SK-N-SH treated with all-trans-retinoic acid at 6 μM for 48 hours (cell line): ENCODE measurements at regions not wholly inside any gene's neighbourhood (a gene's known extent, or its start where the extent isn't known, plus 50 kb on each side); places are given as distances from the start of the nearest gene placed in this dataset.

ENCODE experiments used
- ATAC-seq: fragments of 200-7000 bp; cut with Tn5 transposase; 3 replicates; pipeline ENCODE4 v1.9.1; 2020; ENCODE audit warnings: mild to moderate bottlenecking, moderate library complexity
- ARNTL ChIP-seq: fragments of 450-650 bp; formaldehyde crosslinking; IDR thresholded peaks from 2 replicates; pipeline ENCODE4 v1.5.0; 2020; ENCODE audit warnings: low read depth, mild to moderate bottlenecking, moderate library complexity, borderline replicate concordance
- BACH2 ChIP-seq: fragments of 250-450 bp; sonication (Bioruptor Pico); IDR thresholded peaks from 2 replicates; pipeline ENCODE4 v1.9.0; 2021; ENCODE audit warnings: mild to moderate bottlenecking, borderline replicate concordance
- CSDC2 ChIP-seq: fragments of 250-450 bp; sonication (Bioruptor Pico); IDR thresholded peaks from 2 replicates; pipeline ENCODE4 v1.5.0; 2020; ENCODE audit warnings: mild to moderate bottlenecking, moderate library complexity
- ESRRG ChIP-seq: fragments of 250-450 bp; sonication (Bioruptor Pico); IDR thresholded peaks from 2 replicates; pipeline ENCODE4 v1.6.1; 2021; ENCODE audit warnings: mild to moderate bottlenecking
- GLIS3 ChIP-seq: fragments of 250-450 bp; sonication (Bioruptor Pico); IDR thresholded peaks from 2 replicates; pipeline ENCODE4 v1.5.0; 2020; ENCODE audit warnings: mild to moderate bottlenecking, moderate library complexity
- ISL1 ChIP-seq: fragments of 250-450 bp; sonication (Bioruptor Pico); IDR thresholded peaks from 2 replicates; pipeline ENCODE4 v2.1.2; 2022; ENCODE audit warnings: mild to moderate bottlenecking, moderate library complexity
- OSR1 ChIP-seq: fragments of 250-450 bp; sonication (Bioruptor Pico); IDR thresholded peaks from 2 replicates; pipeline ENCODE4 v1.8.0; 2022; ENCODE audit warnings: moderate library complexity, mild to moderate bottlenecking, inconsistent platforms
- PATZ1 ChIP-seq: fragments of 250-450 bp; sonication (Bioruptor Pico); IDR thresholded peaks from 2 replicates; pipeline ENCODE4 v1.8.0; 2020; ENCODE audit warnings: mild to moderate bottlenecking, moderate library complexity, borderline replicate concordance
- PPARA ChIP-seq: fragments of 250-450 bp; sonication (Bioruptor Pico); IDR thresholded peaks from 2 replicates; pipeline ENCODE4 v1.5.0; 2020; ENCODE audit warnings: mild to moderate bottlenecking, borderline replicate concordance
- RARB ChIP-seq: fragments of 250-450 bp; sonication (Bioruptor Pico); IDR thresholded peaks from 2 replicates; pipeline ENCODE4 v1.8.0; 2021; ENCODE audit warnings: mild to moderate bottlenecking, moderate library complexity
- SNAI2 ChIP-seq: fragments of 250-450 bp; sonication (Bioruptor Pico); IDR thresholded peaks from 2 replicates; pipeline ENCODE4 v1.5.0; 2020; ENCODE audit warnings: mild to moderate bottlenecking, moderate library complexity
- TCF4 ChIP-seq: fragments of 250-450 bp; sonication (Bioruptor Pico); IDR thresholded peaks from 2 replicates; pipeline ENCODE4 v1.8.0; 2021; ENCODE audit warnings: mild to moderate bottlenecking, moderate library complexity, borderline replicate concordance
- TOX ChIP-seq: fragments of 250-450 bp; sonication (Bioruptor Pico); IDR thresholded peaks from 2 replicates; pipeline ENCODE4 v1.8.0; 2021; ENCODE audit warnings: mild to moderate bottlenecking, moderate library complexity, borderline replicate concordance
- ZC3H10 ChIP-seq: fragments of 250-450 bp; sonication (Bioruptor Pico); IDR thresholded peaks from 2 replicates; pipeline ENCODE4 v1.5.1; 2021; ENCODE audit warnings: mild to moderate bottlenecking, moderate library complexity
- ZFP30 ChIP-seq: fragments of 450-650 bp; formaldehyde crosslinking; IDR thresholded peaks from 2 replicates; pipeline ENCODE4 v1.5.0; 2022; ENCODE audit warnings: mild to moderate bottlenecking, moderate library complexity
- ZNF565 ChIP-seq: fragments of 450-650 bp; formaldehyde crosslinking; conservative IDR thresholded peaks from 2 replicates; pipeline ENCODE4 v1.5.0; 2020; ENCODE audit warnings: low read depth, mild to moderate bottlenecking, moderate library complexity
- ZNF70 ChIP-seq: fragments of 450-650 bp; formaldehyde crosslinking; IDR thresholded peaks from 2 replicates; pipeline ENCODE4 v1.5.0; 2020; ENCODE audit warnings: mild to moderate bottlenecking, moderate library complexity
- ZNF8 ChIP-seq: fragments of 450-650 bp; formaldehyde crosslinking; IDR thresholded peaks from 2 replicates; pipeline ENCODE4 v1.5.0; 2020; ENCODE audit warnings: mild to moderate bottlenecking, moderate library complexity
- TF ChIP-seq, protein P1 (sequence below): fragments of 250-450 bp; sonication (Bioruptor Pico); IDR thresholded peaks from 2 replicates; pipeline ENCODE4 v1.8.0; 2021; ENCODE audit warnings: low read depth, mild to moderate bottlenecking, moderate library complexity, borderline replicate concordance
- TF ChIP-seq, protein P2 (sequence below): fragments of 250-450 bp; sonication (Bioruptor Pico); IDR thresholded peaks from 2 replicates; pipeline ENCODE4 v1.5.0; 2020; ENCODE audit warnings: mild to moderate bottlenecking, moderate library complexity

GRCh38 chr1:80036690-80037432 lies 1030.3 kb upstream of the ADGRL4 start:
- TF ChIP-seq ZFP30 (CRISPR knock-in tag) (no peak), GLIS3 (CRISPR knock-in tag) (no peak), TCF4 (CRISPR knock-in tag) (no peak), ZC3H10 (no peak), ZNF70 (no peak), ARNTL (CRISPR knock-in tag) (no peak), PATZ1 (CRISPR knock-in tag) (no peak), CSDC2 (no peak), ISL1 (no peak), PPARA (no peak), RARB (CRISPR knock-in tag) (no peak)
- TF ChIP-seq, protein P1, sequence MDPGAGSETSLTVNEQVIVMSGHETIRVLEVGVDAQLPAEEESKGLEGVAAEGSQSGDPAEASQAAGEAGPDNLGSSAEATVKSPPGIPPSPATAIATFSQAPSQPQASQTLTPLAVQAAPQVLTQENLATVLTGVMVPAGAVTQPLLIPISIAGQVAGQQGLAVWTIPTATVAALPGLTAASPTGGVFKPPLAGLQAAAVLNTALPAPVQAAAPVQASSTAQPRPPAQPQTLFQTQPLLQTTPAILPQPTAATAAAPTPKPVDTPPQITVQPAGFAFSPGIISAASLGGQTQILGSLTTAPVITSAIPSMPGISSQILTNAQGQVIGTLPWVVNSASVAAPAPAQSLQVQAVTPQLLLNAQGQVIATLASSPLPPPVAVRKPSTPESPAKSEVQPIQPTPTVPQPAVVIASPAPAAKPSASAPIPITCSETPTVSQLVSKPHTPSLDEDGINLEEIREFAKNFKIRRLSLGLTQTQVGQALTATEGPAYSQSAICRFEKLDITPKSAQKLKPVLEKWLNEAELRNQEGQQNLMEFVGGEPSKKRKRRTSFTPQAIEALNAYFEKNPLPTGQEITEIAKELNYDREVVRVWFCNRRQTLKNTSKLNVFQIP (CRISPR knock-in tag) = no peak
- peak; percentile 63 for ATAC-seq

DNA sequence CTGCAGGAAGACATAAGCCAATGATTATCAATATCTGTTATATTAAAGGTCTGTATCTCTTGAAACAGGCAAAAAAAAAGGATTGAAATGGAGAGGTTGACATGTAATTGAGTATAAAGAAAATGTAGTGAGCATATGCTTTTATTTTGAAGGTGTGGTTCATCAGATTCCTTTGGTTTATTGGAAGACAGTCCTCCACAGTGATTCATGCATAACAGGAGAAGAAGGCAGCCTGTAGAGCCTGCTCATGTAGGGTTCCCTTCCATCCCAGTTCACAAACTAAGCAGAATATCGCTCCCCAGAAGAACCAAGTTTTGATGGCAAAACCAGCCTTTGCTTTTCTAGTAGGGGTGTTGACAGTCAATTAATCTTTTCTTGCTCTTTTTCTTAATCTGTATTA lies 1016.8 kb upstream of the ADGRL4 start:
- ATAC-seq = no peak
- TF ChIP-seq ZNF70 (no peak), ZNF8 (CRISPR knock-in tag) (no peak), ZNF565 (no peak)

DNA sequence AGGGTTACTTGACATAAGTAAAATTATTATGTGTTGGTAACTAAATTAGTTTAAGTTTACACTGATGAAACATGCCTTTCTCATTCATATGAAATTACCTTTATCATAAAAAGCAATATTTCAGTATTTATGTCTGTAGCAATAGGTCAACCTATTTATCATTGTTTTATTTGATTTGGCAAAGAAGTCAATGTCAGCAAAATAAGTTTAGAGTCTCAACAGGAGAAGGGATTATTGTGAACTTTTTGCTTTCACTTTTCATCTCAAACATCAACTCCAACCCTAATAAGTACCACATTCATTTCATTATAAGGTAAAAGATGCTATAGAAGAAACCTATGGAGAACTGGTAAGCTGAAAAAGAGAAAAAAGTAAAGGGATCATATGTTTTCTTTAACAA lies 1015.4 kb upstream of the ADGRL4 start:
- TF ChIP-seq ISL1 (no peak; the same call in 1 of the 2 replicates), ZNF8 (CRISPR knock-in tag) (no peak), SNAI2 (CRISPR knock-in tag) (no peak), BACH2 (CRISPR knock-in tag) (no peak), ZNF565 (no peak), TOX (CRISPR knock-in tag) (no peak), OSR1 (CRISPR knock-in tag) (no peak), ZFP30 (CRISPR knock-in tag) (no peak), ARNTL (CRISPR knock-in tag) (no peak), ESRRG (no peak), PPARA (no peak), ZC3H10 (no peak), ZNF70 (no peak)
- TF ChIP-seq, protein P2, sequence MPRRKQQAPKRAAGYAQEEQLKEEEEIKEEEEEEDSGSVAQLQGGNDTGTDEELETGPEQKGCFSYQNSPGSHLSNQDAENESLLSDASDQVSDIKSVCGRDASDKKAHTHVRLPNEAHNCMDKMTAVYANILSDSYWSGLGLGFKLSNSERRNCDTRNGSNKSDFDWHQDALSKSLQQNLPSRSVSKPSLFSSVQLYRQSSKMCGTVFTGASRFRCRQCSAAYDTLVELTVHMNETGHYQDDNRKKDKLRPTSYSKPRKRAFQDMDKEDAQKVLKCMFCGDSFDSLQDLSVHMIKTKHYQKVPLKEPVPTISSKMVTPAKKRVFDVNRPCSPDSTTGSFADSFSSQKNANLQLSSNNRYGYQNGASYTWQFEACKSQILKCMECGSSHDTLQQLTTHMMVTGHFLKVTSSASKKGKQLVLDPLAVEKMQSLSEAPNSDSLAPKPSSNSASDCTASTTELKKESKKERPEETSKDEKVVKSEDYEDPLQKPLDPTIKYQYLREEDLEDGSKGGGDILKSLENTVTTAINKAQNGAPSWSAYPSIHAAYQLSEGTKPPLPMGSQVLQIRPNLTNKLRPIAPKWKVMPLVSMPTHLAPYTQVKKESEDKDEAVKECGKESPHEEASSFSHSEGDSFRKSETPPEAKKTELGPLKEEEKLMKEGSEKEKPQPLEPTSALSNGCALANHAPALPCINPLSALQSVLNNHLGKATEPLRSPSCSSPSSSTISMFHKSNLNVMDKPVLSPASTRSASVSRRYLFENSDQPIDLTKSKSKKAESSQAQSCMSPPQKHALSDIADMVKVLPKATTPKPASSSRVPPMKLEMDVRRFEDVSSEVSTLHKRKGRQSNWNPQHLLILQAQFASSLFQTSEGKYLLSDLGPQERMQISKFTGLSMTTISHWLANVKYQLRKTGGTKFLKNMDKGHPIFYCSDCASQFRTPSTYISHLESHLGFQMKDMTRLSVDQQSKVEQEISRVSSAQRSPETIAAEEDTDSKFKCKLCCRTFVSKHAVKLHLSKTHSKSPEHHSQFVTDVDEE (CRISPR knock-in tag) = no peak
- no peak for ATAC-seq

DNA sequence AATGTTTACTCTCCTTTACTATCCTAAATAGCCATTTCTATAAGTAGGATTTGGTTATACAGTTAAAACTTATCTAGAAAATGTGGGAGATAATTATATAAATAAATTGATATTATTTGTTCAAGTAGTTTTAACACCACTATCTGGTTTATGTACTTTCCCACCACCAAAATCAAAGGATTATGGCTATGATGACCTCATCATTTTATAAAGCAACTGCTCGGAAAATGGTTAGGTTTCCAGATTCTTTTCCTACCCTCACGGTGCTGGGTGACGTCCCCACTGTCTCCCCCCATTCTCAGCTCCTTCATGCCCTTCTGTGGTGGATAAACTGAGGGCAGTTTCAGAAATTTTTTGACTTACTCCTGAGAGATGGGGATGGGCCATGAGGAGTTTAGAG lies 1011.8 kb upstream of the ADGRL4 start:
- TF ChIP-seq BACH2 (CRISPR knock-in tag) (no peak), ZNF565 (no peak), GLIS3 (CRISPR knock-in tag) (no peak)

GRCh38 chr1:80008934-80009333 lies 1002.4 kb upstream of the ADGRL4 start:
- ATAC-seq = no peak
- peak; percentile 93 for TF ChIP-seq ISL1
- no peak for TF ChIP-seq CSDC2

More for the DNA sequence above, 1011.8 kb upstream of the ADGRL4 start:
- no peak for ATAC-seq

GRCh38 chr1:80003250-80003649 lies 996.7 kb upstream of the ADGRL4 start:
- ATAC-seq = peak; percentile 22; the same call in 1 of the 3 replicates

More at GRCh38 chr1:80003250-80003649, 996.7 kb upstream of the ADGRL4 start:
- TF ChIP-seq OSR1 (CRISPR knock-in tag) = no peak
- no peak for TF ChIP-seq ZNF565
- TF ChIP-seq CSDC2 = no peak
- no peak for TF ChIP-seq TOX (CRISPR knock-in tag)
